ENCODE measurements at regions not wholly inside any gene's neighbourhood (a gene's known extent, or its start where the extent isn't known, plus 50 kb on each side); places are given as distances from the start of the nearest gene placed in this dataset.

DNA sequence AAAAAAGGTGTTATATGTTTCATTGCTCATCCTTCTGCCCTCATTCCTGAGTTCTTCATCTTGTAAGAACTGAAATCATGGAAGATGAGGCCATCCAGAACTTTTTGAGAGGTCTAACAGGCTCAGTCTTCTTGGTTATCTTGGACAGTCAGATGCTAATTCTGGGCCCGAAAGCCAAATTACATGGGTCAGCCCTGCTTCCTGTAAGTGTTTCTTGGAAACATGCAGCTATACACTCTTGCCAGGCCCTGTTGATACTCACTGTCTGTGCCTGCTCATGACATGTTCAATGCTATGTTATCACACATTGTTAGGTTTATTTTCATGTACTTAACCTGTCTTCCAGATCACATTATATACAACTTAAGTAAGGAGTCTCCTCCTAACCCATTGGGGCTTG is 542.5 kb downstream of the NUF2 start:
- TF ChIP-seq RAD21 (IDR thresholded peaks at IDR 0.05; ENCODE audit: insufficient read depth, low read depth, low read length) (no peak), CHD4 (IDR thresholded peaks at IDR 0.05) (no peak), MYC (IDR thresholded peaks at IDR 0.05; ENCODE audit: insufficient read depth, insufficient read length, insufficient replicate concordance, low read length, severe bottlenecking) (no peak), EP300 (IDR thresholded peaks at IDR 0.05; ENCODE audit: borderline replicate concordance in 1 of 2, control insufficient read depth in 1 of 2, low read depth in 2 of 2, low read length in 2 of 2) (no peak), JUND (IDR thresholded peaks at IDR 0.05; ENCODE audit: low read depth, low read length) (no peak), HDAC2 (IDR thresholded peaks at IDR 0.05) (no peak), SMARCA5 (IDR thresholded peaks at IDR 0.05) (no peak), EGR1 (IDR thresholded peaks at IDR 0.05; ENCODE audit: borderline replicate concordance in 1 of 2, low read depth in 2 of 2, low read length in 2 of 2) (no peak), POLR2A (IDR thresholded peaks at IDR 0.05; ENCODE audit: low read depth, low read length) (no peak), EZH2 (IDR thresholded peaks at IDR 0.05; ENCODE audit: borderline replicate concordance, control insufficient read depth, low read depth, low read length) (no peak)
- TF ChIP-seq, protein P1, sequence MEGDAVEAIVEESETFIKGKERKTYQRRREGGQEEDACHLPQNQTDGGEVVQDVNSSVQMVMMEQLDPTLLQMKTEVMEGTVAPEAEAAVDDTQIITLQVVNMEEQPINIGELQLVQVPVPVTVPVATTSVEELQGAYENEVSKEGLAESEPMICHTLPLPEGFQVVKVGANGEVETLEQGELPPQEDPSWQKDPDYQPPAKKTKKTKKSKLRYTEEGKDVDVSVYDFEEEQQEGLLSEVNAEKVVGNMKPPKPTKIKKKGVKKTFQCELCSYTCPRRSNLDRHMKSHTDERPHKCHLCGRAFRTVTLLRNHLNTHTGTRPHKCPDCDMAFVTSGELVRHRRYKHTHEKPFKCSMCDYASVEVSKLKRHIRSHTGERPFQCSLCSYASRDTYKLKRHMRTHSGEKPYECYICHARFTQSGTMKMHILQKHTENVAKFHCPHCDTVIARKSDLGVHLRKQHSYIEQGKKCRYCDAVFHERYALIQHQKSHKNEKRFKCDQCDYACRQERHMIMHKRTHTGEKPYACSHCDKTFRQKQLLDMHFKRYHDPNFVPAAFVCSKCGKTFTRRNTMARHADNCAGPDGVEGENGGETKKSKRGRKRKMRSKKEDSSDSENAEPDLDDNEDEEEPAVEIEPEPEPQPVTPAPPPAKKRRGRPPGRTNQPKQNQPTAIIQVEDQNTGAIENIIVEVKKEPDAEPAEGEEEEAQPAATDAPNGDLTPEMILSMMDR (IDR thresholded peaks at IDR 0.05 in 2 of 3, conservative IDR thresholded peaks at IDR 0.05 in 1 of 3; ENCODE audit: control insufficient read depth in 2 of 3, extremely low read depth in 1 of 3, insufficient read depth in 1 of 3, low read depth in 3 of 3, low read length in 3 of 3) = no peak
- TF ChIP-seq, protein P2, sequence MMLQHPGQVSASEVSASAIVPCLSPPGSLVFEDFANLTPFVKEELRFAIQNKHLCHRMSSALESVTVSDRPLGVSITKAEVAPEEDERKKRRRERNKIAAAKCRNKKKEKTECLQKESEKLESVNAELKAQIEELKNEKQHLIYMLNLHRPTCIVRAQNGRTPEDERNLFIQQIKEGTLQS (IDR thresholded peaks at IDR 0.05; ENCODE audit: borderline replicate concordance, extremely low read depth, low read depth, low read length) = no peak
- TF ChIP-seq, protein P3, sequence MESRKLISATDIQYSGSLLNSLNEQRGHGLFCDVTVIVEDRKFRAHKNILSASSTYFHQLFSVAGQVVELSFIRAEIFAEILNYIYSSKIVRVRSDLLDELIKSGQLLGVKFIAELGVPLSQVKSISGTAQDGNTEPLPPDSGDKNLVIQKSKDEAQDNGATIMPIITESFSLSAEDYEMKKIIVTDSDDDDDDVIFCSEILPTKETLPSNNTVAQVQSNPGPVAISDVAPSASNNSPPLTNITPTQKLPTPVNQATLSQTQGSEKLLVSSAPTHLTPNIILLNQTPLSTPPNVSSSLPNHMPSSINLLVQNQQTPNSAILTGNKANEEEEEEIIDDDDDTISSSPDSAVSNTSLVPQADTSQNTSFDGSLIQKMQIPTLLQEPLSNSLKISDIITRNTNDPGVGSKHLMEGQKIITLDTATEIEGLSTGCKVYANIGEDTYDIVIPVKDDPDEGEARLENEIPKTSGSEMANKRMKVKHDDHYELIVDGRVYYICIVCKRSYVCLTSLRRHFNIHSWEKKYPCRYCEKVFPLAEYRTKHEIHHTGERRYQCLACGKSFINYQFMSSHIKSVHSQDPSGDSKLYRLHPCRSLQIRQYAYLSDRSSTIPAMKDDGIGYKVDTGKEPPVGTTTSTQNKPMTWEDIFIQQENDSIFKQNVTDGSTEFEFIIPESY (IDR thresholded peaks at IDR 0.05) = no peak
